ENCODE measurements at regions not wholly inside any gene's neighbourhood (a gene's known extent, or its start where the extent isn't known, plus 50 kb on each side); places are given as distances from the start of the nearest gene placed in this dataset.

- no peak for TF ChIP-seq GATA2 (IDR thresholded peaks at IDR 0.05; ENCODE audit: low read depth, low read length)
- TF ChIP-seq GATA3 (IDR thresholded peaks at IDR 0.05; ENCODE audit: low read depth, low read length) = no peak
These were observed 227.7 kb upstream of the TOPAZ1 start for GRCh38 chr3:44013967-44014366.

All from SH-SY5Y (cell line).